ENCODE measurements at regions not wholly inside any gene's neighbourhood (a gene's known extent, or its start where the extent isn't known, plus 50 kb on each side); places are given as distances from the start of the nearest gene placed in this dataset.

- TF ChIP-seq POLR2A (IDR thresholded peaks at IDR 0.05; ENCODE audit: extremely low read depth, insufficient read length): no peak
- TF ChIP-seq CTCF (IDR thresholded peaks at IDR 0.05; ENCODE audit: low read depth, low read length): no peak
Measured at GRCh38 chr1:106875622-106876021, 180.9 kb upstream of the PRMT6 start.
